ENCODE measurements at regions not wholly inside any gene's neighbourhood (a gene's known extent, or its start where the extent isn't known, plus 50 kb on each side); places are given as distances from the start of the nearest gene placed in this dataset.

DNA sequence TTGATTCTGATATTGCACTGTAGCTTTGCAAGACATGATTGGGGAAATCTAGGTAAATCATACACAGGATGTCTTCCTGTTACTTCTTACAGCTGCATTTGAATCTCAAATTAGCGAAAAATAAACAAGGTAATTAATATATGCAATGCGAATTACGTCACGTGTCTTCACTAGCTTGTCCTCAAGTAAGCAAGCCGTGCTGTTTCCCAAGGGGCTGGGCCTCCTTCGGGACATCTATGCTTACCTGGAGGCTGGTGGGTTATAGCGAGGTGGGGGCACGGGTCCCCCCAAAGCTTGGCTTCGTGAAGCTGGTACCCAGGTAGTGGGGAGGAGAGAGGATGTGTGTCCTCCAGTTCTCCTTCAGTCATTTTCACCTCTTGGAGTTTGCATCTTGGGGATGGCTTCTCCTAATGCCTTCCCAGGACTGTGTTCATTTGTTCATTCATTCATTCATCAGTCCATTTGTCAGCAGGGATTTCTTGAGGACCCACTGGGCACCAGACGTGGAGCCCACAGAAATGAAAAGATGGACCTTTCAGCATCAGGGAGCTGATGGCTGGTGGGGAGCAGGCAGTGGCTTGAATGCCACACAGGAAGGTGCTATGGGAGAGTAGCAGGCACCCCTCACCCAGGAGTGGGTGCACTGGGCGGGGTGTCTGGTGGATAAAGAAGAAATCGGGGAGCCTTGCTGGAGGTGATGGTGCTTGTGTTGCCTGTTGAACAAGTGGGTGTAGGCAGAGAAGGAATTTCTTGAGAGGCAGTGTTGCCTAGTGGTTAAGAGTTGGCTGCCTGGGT is 155.1 kb downstream of the GLI2 start:
- DNase-seq (ENCODE audit: low read depth) (no peak), FAIRE-seq (no peak)
- Histone ChIP-seq H3K9ac (ENCODE audit: low read length) (no peak overlapping the region), H3K27ac (ENCODE audit: low read depth, low read length) (no peak overlapping the region), H2AFZ (ENCODE audit: low read depth, low read length) (no peak overlapping the region), H3K4me3 (ENCODE audit: insufficient read depth, low read depth, low read length) (no peak overlapping the region), H3K9me3 (ENCODE audit: insufficient read depth, low read depth, low read length) (no peaks in the 10 kb centered on the region), H3K4me1 (ENCODE audit: insufficient read depth, low read length) (peaks cover 38% of the 10 kb centered on the region), H3K27me3 (ENCODE audit: insufficient read depth, low read length) (no peaks in the 10 kb centered on the region), H4K20me1 (ENCODE audit: insufficient read depth, low read length) (peaks cover 67% of the 10 kb centered on the region), H3K36me3 (ENCODE audit: insufficient read depth, low read length) (no peaks in the 10 kb centered on the region), H3K4me2 (ENCODE audit: low read length) (no peak overlapping the region), H3K79me2 (ENCODE audit: insufficient read depth, low read length) (peaks cover 62% of the 10 kb centered on the region)
- H3K4me1 Mint-ChIP-seq (ENCODE audit: low read depth, unreplicated experiment): peaks cover 57% of the 10 kb centered on the region
- no peaks in the 10 kb centered on the region for H3K27me3 Mint-ChIP-seq (ENCODE audit: low read depth, unreplicated experiment)
- peak overlapping the region; percentile 63 for H3K27ac Mint-ChIP-seq (ENCODE audit: unreplicated experiment)
- no peak overlapping the region for H3K4me3 Mint-ChIP-seq (ENCODE audit: unreplicated experiment)
- no peak for TF ChIP-seq EZH2 (IDR thresholded peaks at IDR 0.05; ENCODE audit: insufficient read depth, low read length)
- TF ChIP-seq, protein P1, sequence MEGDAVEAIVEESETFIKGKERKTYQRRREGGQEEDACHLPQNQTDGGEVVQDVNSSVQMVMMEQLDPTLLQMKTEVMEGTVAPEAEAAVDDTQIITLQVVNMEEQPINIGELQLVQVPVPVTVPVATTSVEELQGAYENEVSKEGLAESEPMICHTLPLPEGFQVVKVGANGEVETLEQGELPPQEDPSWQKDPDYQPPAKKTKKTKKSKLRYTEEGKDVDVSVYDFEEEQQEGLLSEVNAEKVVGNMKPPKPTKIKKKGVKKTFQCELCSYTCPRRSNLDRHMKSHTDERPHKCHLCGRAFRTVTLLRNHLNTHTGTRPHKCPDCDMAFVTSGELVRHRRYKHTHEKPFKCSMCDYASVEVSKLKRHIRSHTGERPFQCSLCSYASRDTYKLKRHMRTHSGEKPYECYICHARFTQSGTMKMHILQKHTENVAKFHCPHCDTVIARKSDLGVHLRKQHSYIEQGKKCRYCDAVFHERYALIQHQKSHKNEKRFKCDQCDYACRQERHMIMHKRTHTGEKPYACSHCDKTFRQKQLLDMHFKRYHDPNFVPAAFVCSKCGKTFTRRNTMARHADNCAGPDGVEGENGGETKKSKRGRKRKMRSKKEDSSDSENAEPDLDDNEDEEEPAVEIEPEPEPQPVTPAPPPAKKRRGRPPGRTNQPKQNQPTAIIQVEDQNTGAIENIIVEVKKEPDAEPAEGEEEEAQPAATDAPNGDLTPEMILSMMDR (IDR thresholded peaks at IDR 0.05; ENCODE audit: insufficient read depth, low read depth, low read length): no peak
- peaks cover 4% of the 10 kb centered on the region for H3K36me3 Mint-ChIP-seq (ENCODE audit: low read depth, unreplicated experiment)
- peaks cover 5% of the 10 kb centered on the region for H3K9me3 Mint-ChIP-seq (ENCODE audit: unreplicated experiment)

DNA sequence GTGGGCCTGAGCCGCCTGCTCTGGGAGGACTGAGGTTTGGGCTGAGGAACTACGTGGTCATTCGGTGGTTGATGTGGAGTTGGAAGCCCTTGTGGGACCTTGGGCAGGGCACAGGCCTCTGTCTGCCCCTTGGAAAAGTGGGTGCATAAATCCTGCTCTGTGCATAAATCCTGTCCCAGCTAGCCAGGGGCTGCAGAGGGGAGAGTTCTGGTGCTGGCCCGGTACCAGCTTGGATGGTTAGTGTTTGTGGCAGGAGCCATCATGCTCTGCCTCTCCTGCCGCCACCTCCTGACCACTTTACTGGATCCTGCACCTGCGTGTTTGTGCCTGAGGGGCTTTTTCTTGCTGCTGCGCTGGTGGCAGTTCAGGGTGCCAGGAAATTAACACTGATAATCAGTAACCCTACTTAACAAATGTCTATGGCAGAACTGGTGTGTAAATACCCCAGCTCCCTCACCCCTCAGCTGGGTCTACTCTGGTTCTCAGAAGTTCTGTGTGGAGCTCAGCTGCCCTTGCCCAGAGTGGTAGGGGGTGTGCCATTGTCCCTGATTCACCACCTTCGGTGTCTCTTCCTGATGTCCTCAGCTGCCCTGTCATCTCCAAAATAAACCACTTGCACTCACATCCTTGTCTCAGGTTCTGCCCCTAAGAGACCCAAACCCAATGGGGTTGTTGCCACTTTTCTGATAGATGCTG is 156.8 kb downstream of the GLI2 start:
- H3K36me3 Mint-ChIP-seq (ENCODE audit: low read depth, unreplicated experiment): peaks cover 6% of the 10 kb centered on the region
- peaks cover 5% of the 10 kb centered on the region for H3K9me3 Mint-ChIP-seq (ENCODE audit: unreplicated experiment)
- DNase-seq (ENCODE audit: low read depth): no peak
- TF ChIP-seq, protein P1 (IDR thresholded peaks at IDR 0.05; ENCODE audit: insufficient read depth, low read depth, low read length): no peak
- TF ChIP-seq EZH2 (IDR thresholded peaks at IDR 0.05; ENCODE audit: insufficient read depth, low read length): no peak
- peaks cover 48% of the 10 kb centered on the region for H3K79me2 ChIP-seq (ENCODE audit: insufficient read depth, low read length)
- FAIRE-seq: peak; percentile 39
- H3K4me3 Mint-ChIP-seq (ENCODE audit: unreplicated experiment): no peak overlapping the region
- peak overlapping the region; percentile 46 for H3K27ac ChIP-seq (ENCODE audit: low read depth, low read length)
- peak overlapping the region; percentile 94 for H3K27ac Mint-ChIP-seq (ENCODE audit: unreplicated experiment)
- peaks cover 52% of the 10 kb centered on the region for H4K20me1 ChIP-seq (ENCODE audit: insufficient read depth, low read length)
- no peak overlapping the region for H2AFZ ChIP-seq (ENCODE audit: low read depth, low read length)
- H3K4me1 Mint-ChIP-seq (ENCODE audit: low read depth, unreplicated experiment): peaks cover 53% of the 10 kb centered on the region
- peak overlapping the region; percentile 56 for H3K9ac ChIP-seq (ENCODE audit: low read length)
- H3K36me3 ChIP-seq (ENCODE audit: insufficient read depth, low read length): no peaks in the 10 kb centered on the region
- no peak overlapping the region for H3K4me3 ChIP-seq (ENCODE audit: insufficient read depth, low read depth, low read length)
- peak overlapping the region; percentile 76 for H3K4me2 ChIP-seq (ENCODE audit: low read length)
- peaks cover 24% of the 10 kb centered on the region for H3K4me1 ChIP-seq (ENCODE audit: insufficient read depth, low read length)
- H3K9me3 ChIP-seq (ENCODE audit: insufficient read depth, low read depth, low read length): no peaks in the 10 kb centered on the region
- no peaks in the 10 kb centered on the region for H3K27me3 Mint-ChIP-seq (ENCODE audit: low read depth, unreplicated experiment)
- no peaks in the 10 kb centered on the region for H3K27me3 ChIP-seq (ENCODE audit: insufficient read depth, low read length)
